Loucy (cell line): ENCODE measurements at regions not wholly inside any gene's neighbourhood (a gene's known extent, or its start where the extent isn't known, plus 50 kb on each side); places are given as distances from the start of the nearest gene placed in this dataset.

ENCODE experiments used
- H2AFZ ChIP-seq: fragments of 200-600 bp; sonication (generic); 2 replicates; pipeline ENCODE4 v1.6.0; 2016; ENCODE audit warnings: antibody characterized with exemption, mild to moderate bottlenecking, low read length, moderate library complexity
- H3F3A ChIP-seq: fragments of 200-600 bp; 2 replicates; pipeline ENCODE4 v1.6.0; 2016; ENCODE audit warnings: antibody characterized with exemption, low read depth, mild to moderate bottlenecking
- H3K27me3 ChIP-seq: fragments of 200-600 bp; sonication (generic); 2 replicates; pipeline ENCODE4 v1.6.1; 2014; ENCODE audit warnings: low read length, mild to moderate bottlenecking; ENCODE audit not compliant: insufficient read depth, poor library complexity, severe bottlenecking
- H3K36me3 ChIP-seq: fragments of 200-600 bp; sonication (generic); 2 replicates; pipeline ENCODE4 v1.6.1; 2016; ENCODE audit warnings: low read length; ENCODE audit not compliant: insufficient read depth
- H3K4me1 ChIP-seq: fragments of 200-600 bp; sonication (generic); 2 replicates; pipeline ENCODE4 v1.5.1; 2014; ENCODE audit warnings: low read length, mild to moderate bottlenecking; ENCODE audit not compliant: insufficient read depth, poor library complexity, severe bottlenecking
- H3K4me2 ChIP-seq: fragments of 200-600 bp; sonication (generic); 2 replicates; pipeline ENCODE4 v1.6.0; 2014; ENCODE audit warnings: antibody characterized with exemption, low read length, low read depth, mild to moderate bottlenecking; ENCODE audit not compliant: poor library complexity, severe bottlenecking
- H3K4me3 ChIP-seq: fragments of 200-600 bp; sonication (generic); 2 replicates; pipeline ENCODE4 v1.5.1; 2014; ENCODE audit warnings: low read length, mild to moderate bottlenecking, mixed read lengths; ENCODE audit not compliant: poor library complexity, severe bottlenecking
- H3K79me2 ChIP-seq: fragments of 200-600 bp; sonication (generic); 2 replicates; pipeline ENCODE4 v1.6.1; 2014; ENCODE audit warnings: low read length; ENCODE audit not compliant: insufficient read depth
- H3K9ac ChIP-seq: fragments of 200-600 bp; sonication (generic); 2 replicates; pipeline ENCODE4 v1.6.0; 2014; ENCODE audit warnings: mild to moderate bottlenecking, low read depth, low read length, moderate library complexity; ENCODE audit not compliant: poor library complexity, severe bottlenecking
- H3K9me2 ChIP-seq: fragments of 200-600 bp; sonication (generic); replicated peaks from 2 replicates; pipeline ENCODE4 v1.6.1; 2016; ENCODE audit warnings: low read depth, low read length, mixed read lengths
- H3K9me3 ChIP-seq: fragments of 200-600 bp; sonication (generic); 2 replicates; pipeline ENCODE4 v1.6.1; 2014; ENCODE audit warnings: mild to moderate bottlenecking, antibody characterized with exemption, low read length, low read depth; ENCODE audit not compliant: insufficient read depth
- H4K20me1 ChIP-seq: fragments of 200-600 bp; sonication (generic); 2 replicates; pipeline ENCODE4 v1.6.0; 2014; ENCODE audit warnings: antibody characterized with exemption, low read length, mild to moderate bottlenecking; ENCODE audit not compliant: insufficient read depth, poor library complexity, severe bottlenecking
- EZH2phosphoT487 ChIP-seq: fragments of 200-600 bp; IDR thresholded peaks from 2 replicates; pipeline ENCODE4 v1.6.1; 2018; ENCODE audit warnings: antibody characterized with exemption, mild to moderate bottlenecking, moderate library complexity, borderline replicate concordance
- TF ChIP-seq, protein P1 (sequence below): fragments of 200-600 bp; sonication (generic); conservative IDR thresholded peaks from 2 replicates; pipeline ENCODE4 v1.5.1; 2014; ENCODE audit warnings: mild to moderate bottlenecking, antibody characterized with exemption, low read length

DNA sequence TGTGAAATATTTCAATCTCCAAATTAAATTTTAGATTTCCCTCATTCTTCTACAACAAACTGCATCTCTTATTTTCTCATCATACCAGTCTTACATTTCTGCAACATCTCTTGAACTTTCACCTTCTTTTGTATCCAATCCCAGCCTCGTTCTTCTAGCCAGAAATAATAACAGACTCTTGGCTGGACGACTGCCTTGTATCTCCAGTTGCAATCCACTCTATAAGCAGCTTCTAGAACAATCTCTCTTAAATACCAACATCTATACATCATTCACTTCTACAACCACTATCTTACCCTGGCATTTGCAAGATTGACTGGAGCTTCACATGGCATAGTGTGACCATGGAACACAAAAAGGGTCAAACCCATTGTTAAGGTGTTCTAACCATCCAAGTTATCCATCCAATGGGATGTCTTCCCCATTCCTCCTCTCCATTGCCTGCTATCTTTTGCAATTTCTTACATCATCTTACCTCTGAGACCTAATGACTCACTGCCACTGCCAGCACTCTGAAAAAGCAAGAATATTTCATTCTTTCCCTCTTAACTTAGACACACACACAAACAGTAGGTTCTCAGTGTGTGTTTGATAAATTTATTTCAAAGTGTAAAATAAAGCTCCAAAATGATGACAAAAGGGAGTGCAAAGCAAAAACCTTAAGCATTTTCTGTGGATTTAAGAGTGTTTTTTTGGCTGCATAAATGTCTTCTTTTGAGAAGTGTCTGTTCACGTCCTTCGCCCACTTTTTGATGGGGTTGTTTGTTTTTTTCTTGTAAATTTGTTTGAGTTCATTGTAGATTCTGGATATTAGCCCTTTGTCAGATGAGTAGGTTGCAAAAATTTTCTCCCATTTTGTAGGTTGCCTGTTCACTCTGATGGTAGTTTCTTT lies 145.6 kb downstream of the METTL4 start:
- H3K79me2 ChIP-seq = no peaks in the 10 kb centered on the region
- H3K4me3 ChIP-seq = no peak overlapping the region
- H3K9me3 ChIP-seq = peaks cover 4% of the 10 kb centered on the region; the same call in 1 of the 2 replicates
- H3K9ac ChIP-seq = no peak overlapping the region
- H3K36me3 ChIP-seq = no peaks in the 10 kb centered on the region
- H3K27me3 ChIP-seq = no peaks in the 10 kb centered on the region
- TF ChIP-seq EZH2phosphoT487 = no peak
- TF ChIP-seq, protein P1, sequence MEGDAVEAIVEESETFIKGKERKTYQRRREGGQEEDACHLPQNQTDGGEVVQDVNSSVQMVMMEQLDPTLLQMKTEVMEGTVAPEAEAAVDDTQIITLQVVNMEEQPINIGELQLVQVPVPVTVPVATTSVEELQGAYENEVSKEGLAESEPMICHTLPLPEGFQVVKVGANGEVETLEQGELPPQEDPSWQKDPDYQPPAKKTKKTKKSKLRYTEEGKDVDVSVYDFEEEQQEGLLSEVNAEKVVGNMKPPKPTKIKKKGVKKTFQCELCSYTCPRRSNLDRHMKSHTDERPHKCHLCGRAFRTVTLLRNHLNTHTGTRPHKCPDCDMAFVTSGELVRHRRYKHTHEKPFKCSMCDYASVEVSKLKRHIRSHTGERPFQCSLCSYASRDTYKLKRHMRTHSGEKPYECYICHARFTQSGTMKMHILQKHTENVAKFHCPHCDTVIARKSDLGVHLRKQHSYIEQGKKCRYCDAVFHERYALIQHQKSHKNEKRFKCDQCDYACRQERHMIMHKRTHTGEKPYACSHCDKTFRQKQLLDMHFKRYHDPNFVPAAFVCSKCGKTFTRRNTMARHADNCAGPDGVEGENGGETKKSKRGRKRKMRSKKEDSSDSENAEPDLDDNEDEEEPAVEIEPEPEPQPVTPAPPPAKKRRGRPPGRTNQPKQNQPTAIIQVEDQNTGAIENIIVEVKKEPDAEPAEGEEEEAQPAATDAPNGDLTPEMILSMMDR = no peak
- H4K20me1 ChIP-seq = no peaks in the 10 kb centered on the region
- H2AFZ ChIP-seq = no peak overlapping the region
- H3K4me1 ChIP-seq = no peaks in the 10 kb centered on the region
- H3F3A ChIP-seq = no peaks in the 10 kb centered on the region
- H3K4me2 ChIP-seq = no peak overlapping the region
- H3K9me2 ChIP-seq = no peaks in the 10 kb centered on the region

DNA sequence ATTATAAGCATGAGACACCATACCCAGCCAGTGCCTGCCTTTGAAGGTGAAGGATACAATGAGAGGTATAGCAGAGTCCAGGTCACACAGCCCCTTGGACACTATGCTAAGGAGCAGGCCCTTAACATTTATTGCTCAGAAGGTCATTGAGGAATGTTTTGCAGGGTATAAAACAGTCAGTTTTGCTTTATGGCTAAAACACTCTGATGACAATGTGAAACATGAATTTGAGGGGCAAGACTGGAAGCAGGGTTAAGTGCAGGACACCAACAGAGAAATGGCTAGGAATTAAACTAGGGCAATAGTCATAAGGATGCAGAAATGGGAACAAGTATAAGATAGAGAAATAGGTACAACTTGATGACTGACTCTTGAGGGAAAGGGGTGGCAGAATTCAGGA lies 141.1 kb downstream of the METTL4 start:
- no peak overlapping the region for H3K4me2 ChIP-seq
- no peaks in the 10 kb centered on the region for H3K36me3 ChIP-seq
- H4K20me1 ChIP-seq = no peaks in the 10 kb centered on the region
- no peak overlapping the region for H3K9ac ChIP-seq
- H3K9me3 ChIP-seq = peaks cover 4% of the 10 kb centered on the region; the same call in 1 of the 2 replicates
- TF ChIP-seq EZH2phosphoT487 = no peak
- TF ChIP-seq, protein P1 = no peak
- no peaks in the 10 kb centered on the region for H3K27me3 ChIP-seq
- no peak overlapping the region for H2AFZ ChIP-seq
- H3K4me1 ChIP-seq = no peaks in the 10 kb centered on the region
- H3F3A ChIP-seq = no peaks in the 10 kb centered on the region
- H3K4me3 ChIP-seq = no peak overlapping the region
- 0 out of 2 replicates have a peak, but pooled peaks cover 4% of the 10 kb centered on the region for H3K9me2 ChIP-seq
- no peaks in the 10 kb centered on the region for H3K79me2 ChIP-seq

DNA sequence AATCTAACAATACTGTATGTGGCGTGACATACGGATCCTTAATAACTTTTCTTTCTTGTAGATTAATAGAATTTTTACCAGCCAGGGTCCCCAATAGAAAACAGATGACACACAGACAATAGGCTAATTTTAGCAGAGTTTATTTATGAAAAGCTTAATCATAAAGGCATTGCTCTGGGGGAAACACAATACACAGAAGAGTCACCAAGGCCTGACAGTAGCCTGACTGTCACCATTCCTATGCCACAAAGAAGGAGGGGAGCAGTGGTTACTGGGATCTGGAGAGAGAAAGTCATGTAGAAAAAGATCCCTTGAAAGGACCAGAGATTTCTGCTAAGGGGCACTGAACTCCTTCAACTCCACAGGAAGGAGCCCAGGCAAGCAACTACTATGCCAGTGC lies 139.5 kb downstream of the METTL4 start:
- H3K9me3 ChIP-seq = peaks cover 4% of the 10 kb centered on the region; the same call in 1 of the 2 replicates
- no peak overlapping the region for H3K9ac ChIP-seq
- H3K27me3 ChIP-seq = no peaks in the 10 kb centered on the region
- no peaks in the 10 kb centered on the region for H4K20me1 ChIP-seq
- no peaks in the 10 kb centered on the region for H3F3A ChIP-seq
- H2AFZ ChIP-seq = no peak overlapping the region
- no peaks in the 10 kb centered on the region for H3K79me2 ChIP-seq
- no peak overlapping the region for H3K4me3 ChIP-seq
- H3K9me2 ChIP-seq = 0 out of 2 replicates have a peak, but pooled peaks cover 4% of the 10 kb centered on the region
- H3K4me2 ChIP-seq = no peak overlapping the region
- no peaks in the 10 kb centered on the region for H3K36me3 ChIP-seq
- TF ChIP-seq, protein P1 = no peak
- TF ChIP-seq EZH2phosphoT487 = no peak
- H3K4me1 ChIP-seq = no peaks in the 10 kb centered on the region
